NCI-H226 (cell line): ENCODE measurements at regions not wholly inside any gene's neighbourhood (a gene's known extent, or its start where the extent isn't known, plus 50 kb on each side); places are given as distances from the start of the nearest gene placed in this dataset.
"Not testable (repeated sequence)": the region's sequence is repeated elsewhere in the genome, so short reads cannot be mapped to it uniquely, and the experiment has no call there.

Experiments used
- DNase-seq: peaks from one replicate; pipeline ENCODE4 v3.0.0-alpha.2; 2015

DNA sequence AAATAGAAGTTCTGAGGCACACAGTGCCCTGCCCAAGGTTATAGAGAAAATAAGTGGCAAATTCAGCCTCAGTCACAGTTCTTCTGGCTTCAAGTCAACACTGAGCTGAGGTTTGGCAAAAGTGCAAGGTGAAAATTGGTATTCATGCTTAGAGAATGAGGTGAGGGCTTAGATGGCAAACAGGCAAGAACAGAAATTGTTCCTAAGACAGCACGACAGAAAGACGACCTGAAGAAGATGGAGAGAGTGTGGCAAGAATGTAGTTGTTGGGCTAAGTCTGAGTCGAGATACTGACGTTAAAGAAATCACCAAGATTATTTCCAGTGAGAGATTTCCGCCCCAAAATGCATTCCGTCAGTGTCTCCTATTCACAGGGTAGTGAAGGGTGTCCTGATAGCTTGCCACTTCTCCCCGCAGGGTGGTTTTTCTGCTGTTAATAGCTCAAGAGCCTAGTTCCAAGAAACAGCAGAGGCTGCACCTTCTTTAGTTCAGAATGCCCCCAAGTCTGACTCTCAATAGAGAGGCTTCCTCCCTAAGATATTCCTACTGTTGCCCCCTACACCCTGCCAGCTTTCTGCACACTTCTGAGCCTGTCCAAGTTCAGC, 260.8 kb upstream of the AMIGO2 start:
- no peak for DNase-seq

DNA sequence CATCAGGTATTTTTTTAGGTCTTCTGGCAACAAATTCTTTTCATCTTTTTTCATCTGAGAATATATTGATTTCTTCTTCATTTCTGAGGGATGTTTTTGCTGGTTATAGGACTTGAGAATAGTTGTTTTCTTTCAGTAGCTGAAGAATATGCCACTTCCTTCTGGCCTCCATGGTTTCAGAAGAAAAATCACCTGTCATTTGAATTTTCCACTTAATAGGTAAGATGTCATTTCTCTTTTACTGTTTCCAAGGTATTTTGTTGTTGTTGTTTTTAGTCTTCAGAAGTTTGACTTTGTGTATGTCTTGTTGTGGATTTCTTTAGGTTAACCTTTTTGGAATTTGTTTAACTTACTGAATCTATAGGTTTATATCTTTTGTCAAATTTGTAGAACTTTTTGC, 257.8 kb upstream of the AMIGO2 start:
- no peak for DNase-seq

DNA sequence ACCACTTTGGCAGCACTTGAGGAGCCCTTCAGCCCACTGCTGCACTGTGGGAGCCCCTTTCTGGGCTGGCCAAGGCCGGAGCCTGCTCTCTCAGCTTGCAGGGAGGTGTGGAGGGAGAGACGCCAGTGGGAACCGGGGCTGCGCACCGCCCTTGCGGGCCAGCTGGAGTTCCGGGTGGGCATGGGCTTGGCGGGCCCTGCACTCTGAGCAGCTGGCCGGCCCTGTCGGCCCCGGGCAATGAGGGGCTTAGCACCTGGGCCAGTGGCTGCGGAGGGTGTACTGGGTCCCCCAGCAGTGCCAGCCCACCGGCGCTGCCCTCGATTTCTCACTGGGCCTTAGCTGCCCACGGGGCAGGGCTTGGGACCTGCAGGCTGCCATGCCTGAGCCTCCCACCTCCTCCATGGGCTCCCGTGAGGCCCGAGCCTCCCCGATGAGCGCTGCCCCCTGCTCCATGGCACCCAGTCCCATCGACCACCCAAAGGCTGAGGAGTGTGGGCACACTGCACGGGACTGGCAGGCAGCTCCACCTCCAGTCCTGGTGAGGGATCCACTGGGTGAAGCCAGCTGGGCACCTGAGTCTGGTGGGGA, 253.6 kb upstream of the AMIGO2 start:
- not testable (repeated sequence) for DNase-seq

- peak; percentile 61 for DNase-seq
Observed at GRCh38 chr12:47328831-47329545, 249.2 kb upstream of the AMIGO2 start.

DNA sequence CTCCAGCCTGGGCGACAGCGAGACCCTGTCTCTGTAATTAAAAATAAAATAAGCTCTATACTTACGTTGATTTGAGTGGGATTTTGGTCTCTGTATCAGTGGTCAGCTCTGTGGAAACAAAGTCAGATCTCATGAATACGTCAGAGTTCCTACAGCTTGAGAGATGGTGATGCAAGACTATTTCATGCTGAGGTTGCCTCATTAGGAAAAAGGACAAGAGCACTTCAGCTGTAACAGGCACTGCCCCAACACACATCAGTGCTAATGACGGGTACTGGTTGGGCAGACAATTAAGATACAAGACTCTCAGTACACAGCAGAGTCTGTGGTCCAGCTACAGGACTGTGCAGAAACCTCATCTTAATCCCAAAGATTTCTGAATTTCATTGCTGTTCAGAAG, 246.4 kb upstream of the AMIGO2 start:
- no peak for DNase-seq

DNA sequence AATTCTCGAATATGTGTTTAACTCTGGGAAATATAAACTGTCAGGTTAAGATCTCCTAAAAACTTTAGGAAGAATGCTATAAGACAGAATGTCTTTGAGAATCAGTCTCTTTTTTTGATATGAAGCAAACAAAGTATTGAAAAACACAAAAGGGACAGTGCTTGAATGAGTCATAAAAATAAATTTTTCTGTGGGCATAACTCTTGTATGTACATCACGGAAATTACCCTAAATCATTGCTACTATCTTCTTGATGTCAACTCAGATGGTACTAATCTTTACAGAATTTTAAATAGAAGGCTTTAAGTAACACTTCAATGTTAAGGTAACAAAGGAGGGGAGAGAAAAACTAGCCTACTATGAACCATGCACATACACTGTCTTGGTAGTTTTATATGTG, 244.0 kb upstream of the AMIGO2 start:
- DNase-seq, result no peak

DNA sequence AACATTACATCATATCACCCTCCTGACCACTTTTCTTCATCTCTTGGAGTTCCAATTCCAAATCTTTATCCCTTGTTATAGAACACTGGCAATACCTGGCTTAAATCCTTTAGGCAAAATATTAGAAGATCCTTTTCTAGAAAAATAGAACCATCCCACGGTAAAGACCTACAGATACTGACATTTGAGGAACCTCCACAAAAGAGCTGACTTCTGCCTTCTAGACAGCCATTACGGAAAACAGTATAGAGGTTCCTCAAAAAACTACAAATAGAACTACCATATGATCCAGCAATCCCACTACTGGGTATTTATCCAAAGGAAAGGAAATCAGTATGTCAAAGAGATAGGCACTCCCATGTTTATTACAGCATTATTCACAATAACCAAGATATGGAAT, 241.7 kb upstream of the AMIGO2 start:
- no peak for DNase-seq

- no peak for DNase-seq
Observed at GRCh38 chr12:47319746-47320145, 240.0 kb upstream of the AMIGO2 start.

DNA sequence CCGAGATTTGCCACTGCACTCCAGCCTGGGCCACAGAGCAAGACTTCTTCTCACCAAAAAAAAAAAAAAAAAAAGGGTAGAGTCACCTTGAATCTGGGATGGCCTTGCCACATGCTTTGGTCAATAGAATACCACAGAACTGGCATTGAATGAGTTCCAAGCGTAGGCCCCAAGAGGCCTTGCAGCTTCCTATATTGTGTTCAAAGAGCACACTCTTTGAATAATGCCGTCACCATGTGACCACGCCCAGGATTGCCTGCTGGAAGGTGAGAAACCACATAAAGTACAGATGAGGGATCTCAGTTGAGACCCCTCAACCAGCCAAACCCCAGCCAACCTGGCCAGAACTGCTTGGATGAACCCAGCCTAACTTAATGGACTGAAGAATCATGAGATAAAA, 239.2 kb upstream of the AMIGO2 start:
- no peak for DNase-seq

DNA sequence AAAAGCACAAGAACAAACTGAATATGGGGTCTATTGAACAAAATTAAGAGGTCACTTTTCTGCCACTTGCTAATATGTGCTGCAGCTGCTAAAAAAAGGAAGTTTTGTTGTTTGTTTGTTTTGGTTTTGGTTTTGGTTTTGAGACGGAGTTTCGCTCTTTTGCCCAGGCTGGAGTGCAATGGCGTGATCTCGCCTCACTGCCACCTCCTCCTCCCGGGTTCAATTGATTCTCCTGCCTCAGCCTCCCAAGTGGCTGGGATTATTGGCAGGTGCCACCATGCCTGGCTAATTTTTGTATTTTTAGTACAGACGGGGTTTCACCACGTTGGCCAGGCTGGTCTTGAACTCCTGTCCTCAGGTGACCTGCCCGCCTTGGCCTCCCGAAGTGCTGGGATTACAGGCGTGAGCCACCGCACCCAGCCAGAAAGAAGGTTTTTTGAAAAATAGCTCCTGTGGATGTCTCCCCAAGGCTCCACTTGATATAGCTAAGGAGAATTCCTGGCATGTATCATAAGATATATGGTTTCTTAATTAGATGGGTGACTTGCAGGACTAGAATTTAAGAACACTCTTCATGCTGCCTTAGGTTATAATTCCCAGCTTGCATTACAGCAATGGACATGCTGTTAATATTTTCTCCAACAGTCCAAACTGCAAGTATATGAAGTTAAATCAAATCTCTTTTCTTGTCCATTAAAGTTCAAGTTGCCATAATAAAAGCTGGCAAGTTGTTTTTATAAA, 237.6 kb upstream of the AMIGO2 start:
- DNase-seq, result peak; percentile 39

GRCh38 chr12:47316609-47317049, 236.9 kb upstream of the AMIGO2 start:
- no peak for DNase-seq

DNA sequence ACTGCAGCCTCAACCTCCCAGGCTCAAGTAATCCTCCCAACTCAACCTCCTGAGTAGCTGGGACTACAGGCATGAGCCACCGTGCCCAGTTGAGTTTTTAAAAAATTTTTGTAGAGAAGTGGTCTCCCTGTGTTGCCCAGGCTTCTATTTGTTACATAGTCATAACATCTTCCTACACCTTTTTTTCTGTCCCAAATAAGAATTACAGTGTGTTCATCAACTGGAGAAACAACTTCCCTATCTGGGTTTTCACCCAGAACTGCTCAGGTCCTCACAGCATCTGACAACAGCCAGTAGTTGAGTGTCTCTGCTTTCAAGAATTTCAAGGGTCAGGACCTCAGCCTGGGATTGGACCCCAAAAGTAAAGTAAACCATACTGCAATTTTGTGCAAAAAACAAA, 235.2 kb upstream of the AMIGO2 start:
- no peak for DNase-seq

DNA sequence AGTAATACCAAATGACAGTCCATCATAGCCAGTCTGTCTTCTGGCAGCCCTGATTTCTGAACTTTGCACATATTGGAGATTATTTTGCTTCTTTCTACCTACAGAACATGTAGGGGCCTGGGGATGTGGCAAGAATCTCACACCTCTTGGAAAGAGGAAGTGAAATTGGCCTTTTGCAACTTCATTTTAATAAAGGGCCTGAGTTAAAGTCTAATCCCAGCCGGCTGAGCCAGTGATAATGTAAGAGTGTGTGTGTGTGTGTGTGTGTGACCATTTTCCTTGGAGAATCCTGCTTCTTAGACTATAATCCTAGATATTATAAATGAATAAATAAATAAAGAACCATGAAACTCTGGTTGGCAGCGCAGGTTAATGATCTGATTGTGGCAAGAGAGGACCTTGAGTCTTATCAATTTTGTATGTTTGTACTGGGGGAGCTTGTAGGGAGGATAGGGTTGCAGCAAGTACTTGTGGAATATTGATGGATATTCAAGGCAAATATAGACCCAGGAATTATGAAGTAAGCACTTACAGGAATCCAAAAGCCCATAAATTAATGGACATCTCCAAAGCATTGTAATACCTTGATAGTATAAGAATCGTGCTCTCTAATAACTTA, 233.2 kb upstream of the AMIGO2 start:
- no peak for DNase-seq

- no peak for DNase-seq
Observed at GRCh38 chr12:47312147-47312546, 232.4 kb upstream of the AMIGO2 start.

DNA sequence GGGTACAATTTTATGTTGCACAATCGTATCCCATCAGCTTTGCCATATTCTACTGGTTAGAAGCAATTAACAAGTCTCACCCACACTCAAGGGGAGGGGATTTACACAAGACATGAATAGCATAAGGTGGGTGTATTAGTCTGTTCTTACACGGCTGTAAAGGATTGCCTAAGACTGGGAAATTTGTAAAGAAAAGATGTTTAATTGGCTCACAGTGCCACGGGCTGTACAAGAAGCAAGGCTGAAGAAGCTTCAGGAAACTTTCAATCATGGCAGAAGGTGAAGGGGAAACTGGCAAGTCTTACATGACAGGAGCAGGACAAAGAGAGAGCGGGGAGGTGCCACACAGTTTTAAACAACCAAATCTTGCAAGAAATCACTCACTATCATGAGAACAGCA, 231.8 kb upstream of the AMIGO2 start:
- no peak for DNase-seq

DNA sequence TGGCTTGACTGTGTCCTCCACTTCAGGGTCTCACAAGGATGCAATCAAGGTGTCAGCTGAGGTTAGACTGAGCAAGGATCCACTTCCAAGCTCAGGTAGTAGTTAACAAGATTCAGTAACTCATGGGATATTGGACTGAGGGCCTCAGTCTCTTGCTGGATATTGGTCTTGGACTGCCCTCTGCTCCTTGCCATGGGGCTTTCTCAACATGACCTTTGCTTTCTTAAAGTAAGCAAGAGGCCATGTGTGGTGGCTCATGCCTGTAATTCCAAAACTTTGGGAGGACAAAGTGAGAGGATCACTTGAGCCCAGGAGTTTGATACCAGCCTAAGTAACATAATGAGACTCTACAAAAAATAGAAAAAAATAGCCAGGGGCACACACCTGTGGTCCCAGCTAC, 231.3 kb upstream of the AMIGO2 start:
- no peak for DNase-seq

GRCh38 chr12:47308672-47309071, 228.9 kb upstream of the AMIGO2 start:
- no peak for DNase-seq

- peak; percentile 52 for DNase-seq
Observed at GRCh38 chr12:47307680-47308399, 228.1 kb upstream of the AMIGO2 start.

DNA sequence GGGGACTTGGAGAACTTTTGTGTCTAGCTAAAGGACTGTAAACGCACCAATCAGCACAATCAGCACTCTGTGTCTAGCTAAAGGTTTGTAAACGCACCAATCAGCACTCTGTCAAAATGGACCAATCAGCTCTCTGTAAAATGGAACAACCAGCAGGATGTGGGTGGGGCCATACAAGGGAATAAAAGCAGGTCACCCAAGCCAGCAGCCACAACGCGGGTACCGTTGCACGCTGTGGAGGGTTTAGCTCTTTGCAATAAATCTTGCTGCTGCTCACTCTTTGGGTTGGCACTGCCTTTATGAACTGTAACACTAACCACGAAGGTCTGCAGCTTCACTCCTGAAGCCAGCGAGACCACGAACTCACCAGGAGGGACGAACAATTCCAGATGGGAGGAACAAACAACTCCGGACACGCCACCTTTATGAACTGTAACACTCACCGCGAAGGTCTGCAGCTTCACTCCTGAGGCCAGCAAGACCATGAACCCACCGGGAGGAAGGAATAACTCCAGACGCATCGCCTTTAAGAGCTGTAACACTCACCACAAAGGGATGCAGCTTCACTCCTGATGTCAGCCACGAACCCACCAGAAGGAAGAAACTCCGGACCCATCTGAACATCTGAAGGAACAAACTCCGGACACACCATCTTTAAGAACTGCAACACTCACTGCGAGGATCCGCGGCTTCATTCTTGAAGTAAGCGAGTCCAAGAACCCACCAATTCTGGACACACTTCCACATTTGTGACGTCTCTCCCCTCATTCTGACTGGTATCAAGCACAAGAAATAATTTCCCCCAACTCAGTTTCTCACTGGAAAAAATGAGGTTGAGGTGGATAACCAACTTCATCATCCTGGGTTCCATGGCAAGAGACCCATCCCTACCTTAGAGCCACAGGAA, 227.3 kb upstream of the AMIGO2 start:
- not testable (repeated sequence) for DNase-seq

GRCh38 chr12:47306130-47306529, 226.4 kb upstream of the AMIGO2 start:
- DNase-seq, result no peak

- no peak for DNase-seq
Observed at GRCh38 chr12:47305464-47305863, 225.7 kb upstream of the AMIGO2 start.
